ENCODE measurements at regions not wholly inside any gene's neighbourhood (a gene's known extent, or its start where the extent isn't known, plus 50 kb on each side); places are given as distances from the start of the nearest gene placed in this dataset.
"Not testable (repeated sequence)": the region's sequence is repeated elsewhere in the genome, so short reads cannot be mapped to it uniquely, and the experiment has no call there.

GRCh38 chrX:40867352-40867751 is 132.0 kb upstream of the MED14 start:
- 13% methylated on average over 1 of the region's 1 CpG for WGBS
- Histone ChIP-seq H3K9me3 (peaks cover 0 to 13% (median 0%) of the 10 kb centered on the region in 4 donors), H3K4me1 (peaks cover 10 to 23% (median 17%) of the 10 kb centered on the region in 4 donors), H3K36me3 (no peaks in the 10 kb centered on the region), H3K4me3 (no peak overlapping the region), H3K27ac (replicated peaks in 1 of 4) (peak overlapping the region; percentile 72 to 75 (median 74)), H3K27me3 (peaks cover 0 to 3% (median 0%) of the 10 kb centered on the region in 4 donors)
- TF ChIP-seq POLR2AphosphoS5 (IDR thresholded peaks at IDR 0.05) (peak in 1 of 2 donors; percentile 5), POLR2A (IDR thresholded peaks at IDR 0.05; ENCODE audit: low read depth) (no peak), EP300 (IDR thresholded peaks at IDR 0.05) (no peak), CTCF (IDR thresholded peaks at IDR 0.05) (no peak)
- no peak for DNase-seq (ENCODE audit: extremely low spot score)
- intact Hi-C loops (cut with DNase I) = no loop called here

GRCh38 chrX:40868868-40869267 is 133.5 kb upstream of the MED14 start:
- WGBS = 94% methylated on average over 3 of the region's 3 CpGs
- Histone ChIP-seq H3K27ac (replicated peaks in 1 of 4) (no peak overlapping the region), H3K4me1 (peaks cover 10 to 23% (median 17%) of the 10 kb centered on the region in 4 donors), H3K27me3 (peaks cover 0 to 3% (median 0%) of the 10 kb centered on the region in 4 donors), H3K9me3 (peaks cover 0 to 5% (median 0%) of the 10 kb centered on the region in 4 donors), H3K4me3 (no peak overlapping the region), H3K36me3 (no peaks in the 10 kb centered on the region)
- intact Hi-C loops (cut with DNase I) = no loop called here
- DNase-seq (ENCODE audit: extremely low spot score) = no peak
- TF ChIP-seq POLR2AphosphoS5 (IDR thresholded peaks at IDR 0.05) (no peak), EP300 (IDR thresholded peaks at IDR 0.05) (no peak), CTCF (IDR thresholded peaks at IDR 0.05) (no peak), POLR2A (IDR thresholded peaks at IDR 0.05; ENCODE audit: low read depth) (no peak)

- H3K4me3 ChIP-seq; H3K36me3 ChIP-seq; DNase-seq (ENCODE audit: extremely low spot score); H3K27me3 ChIP-seq; intact Hi-C loops (cut with DNase I); H3K9me3 ChIP-seq: not testable (repeated sequence)
- 86% methylated on average over 1 of the region's 1 CpG for WGBS
- Histone ChIP-seq H3K4me1 (peaks cover 10 to 30% (median 18%) of the 10 kb centered on the region in 4 donors), H3K27ac (replicated peaks in 1 of 4) (peak overlapping the region in 1 of 4 donors; percentile 7)
Observed at GRCh38 chrX:40870982-40871381, 135.6 kb upstream of the MED14 start.

- WGBS = 38% methylated on average over 3 of the region's 3 CpGs
- Histone ChIP-seq H3K27ac (replicated peaks in 1 of 4) (peak overlapping the region in 3 of 4 donors; percentile 7 to 38 (median 15)), H3K36me3 (no peaks in the 10 kb centered on the region), H3K4me1 (peaks cover 6 to 24% (median 15%) of the 10 kb centered on the region in 4 donors), H3K9me3 (peaks cover 0 to 5% (median 0%) of the 10 kb centered on the region in 4 donors), H3K4me3 (no peak overlapping the region), H3K27me3 (peaks cover 0 to 3% (median 0%) of the 10 kb centered on the region in 4 donors)
- intact Hi-C loops (cut with DNase I) = no loop called here
- TF ChIP-seq CTCF (IDR thresholded peaks at IDR 0.05) (no peak), POLR2AphosphoS5 (IDR thresholded peaks at IDR 0.05) (no peak), EP300 (IDR thresholded peaks at IDR 0.05) (no peak), POLR2A (IDR thresholded peaks at IDR 0.05; ENCODE audit: low read depth) (no peak)
- DNase-seq (ENCODE audit: extremely low spot score) = no peak
Observed at GRCh38 chrX:40871385-40872082, 136.2 kb upstream of the MED14 start.

- TF ChIP-seq POLR2A (IDR thresholded peaks at IDR 0.05; ENCODE audit: low read depth) (no peak), EP300 (IDR thresholded peaks at IDR 0.05) (no peak), CTCF (IDR thresholded peaks at IDR 0.05) (no peak), POLR2AphosphoS5 (IDR thresholded peaks at IDR 0.05) (no peak)
- intact Hi-C loops (cut with DNase I) = no loop called here
Observed at GRCh38 chrX:40872351-40872750, 137.0 kb upstream of the MED14 start.

More at GRCh38 chrX:40872351-40872750, 137.0 kb upstream of the MED14 start:
- H3K27ac ChIP-seq (replicated peaks in 1 of 4) = no peak overlapping the region
- DNase-seq (ENCODE audit: extremely low spot score) = no peak
- H3K4me1 ChIP-seq = peaks cover 2 to 16% (median 7%) of the 10 kb centered on the region in 4 donors
- no peaks in the 10 kb centered on the region for H3K36me3 ChIP-seq
- H3K9me3 ChIP-seq = peaks cover 0 to 5% (median 0%) of the 10 kb centered on the region in 4 donors
- peaks cover 0 to 3% (median 0%) of the 10 kb centered on the region in 4 donors for H3K27me3 ChIP-seq
- H3K4me3 ChIP-seq = no peak overlapping the region
- WGBS = 92% methylated on average over 1 of the region's 1 CpG
